Neutrophil (primary cell): ENCODE measurements at regions not wholly inside any gene's neighbourhood (a gene's known extent, or its start where the extent isn't known, plus 50 kb on each side); places are given as distances from the start of the nearest gene placed in this dataset.

Experiments
- H3K27ac ChIP-seq: fragments of 200-600 bp; sonication (generic); 2 replicates; pipeline ENCODE4 v1.5.1; 2016; ENCODE audit warnings: mild to moderate bottlenecking, moderate library complexity
- H3K27me3 ChIP-seq: fragments of 200-600 bp; sonication (generic); 2 replicates; pipeline ENCODE4 v1.6.0; 2016; ENCODE audit warnings: mild to moderate bottlenecking
- H3K36me3 ChIP-seq: fragments of 200-600 bp; sonication (generic); 2 replicates; pipeline ENCODE4 v1.5.1; 2017
- H3K4me1 ChIP-seq, 2 experiments: fragments of 200-600 bp in 1 of 2; sonication (generic) in 1 of 2; 1 replicate in 1 of 2; 2 replicates in 1 of 2; pipeline versions ENCODE4 v1.5.1 to v1.6.1; 2013 to 2016; ENCODE audit warnings: low read depth in 1 of 2, low read length in 1 of 2, mild to moderate bottlenecking in 1 of 2, moderate library complexity in 1 of 2; ENCODE audit not compliant: control insufficient read depth in 1 of 2, insufficient read depth in 1 of 2
- H3K4me3 ChIP-seq, 2 experiments: fragments of 200-600 bp in 1 of 2; sonication (generic) in 1 of 2; 1 replicate in 1 of 2; 2 replicates in 1 of 2; pipeline ENCODE4 v1.5.1; 2013 to 2016; ENCODE audit warnings: low read depth in 1 of 2, low read length in 1 of 2, mild to moderate bottlenecking in 1 of 2, moderate library complexity in 1 of 2
- H3K9me3 ChIP-seq: fragments of 200-600 bp; sonication (generic); 2 replicates; pipeline ENCODE4 v1.5.1; 2016
- TF ChIP-seq, protein P1 (sequence below): fragments of 200-600 bp; sonication (generic); IDR thresholded peaks from 2 replicates; pipeline ENCODE4 v1.5.1; 2016; ENCODE audit warnings: antibody characterized with exemption

DNA sequence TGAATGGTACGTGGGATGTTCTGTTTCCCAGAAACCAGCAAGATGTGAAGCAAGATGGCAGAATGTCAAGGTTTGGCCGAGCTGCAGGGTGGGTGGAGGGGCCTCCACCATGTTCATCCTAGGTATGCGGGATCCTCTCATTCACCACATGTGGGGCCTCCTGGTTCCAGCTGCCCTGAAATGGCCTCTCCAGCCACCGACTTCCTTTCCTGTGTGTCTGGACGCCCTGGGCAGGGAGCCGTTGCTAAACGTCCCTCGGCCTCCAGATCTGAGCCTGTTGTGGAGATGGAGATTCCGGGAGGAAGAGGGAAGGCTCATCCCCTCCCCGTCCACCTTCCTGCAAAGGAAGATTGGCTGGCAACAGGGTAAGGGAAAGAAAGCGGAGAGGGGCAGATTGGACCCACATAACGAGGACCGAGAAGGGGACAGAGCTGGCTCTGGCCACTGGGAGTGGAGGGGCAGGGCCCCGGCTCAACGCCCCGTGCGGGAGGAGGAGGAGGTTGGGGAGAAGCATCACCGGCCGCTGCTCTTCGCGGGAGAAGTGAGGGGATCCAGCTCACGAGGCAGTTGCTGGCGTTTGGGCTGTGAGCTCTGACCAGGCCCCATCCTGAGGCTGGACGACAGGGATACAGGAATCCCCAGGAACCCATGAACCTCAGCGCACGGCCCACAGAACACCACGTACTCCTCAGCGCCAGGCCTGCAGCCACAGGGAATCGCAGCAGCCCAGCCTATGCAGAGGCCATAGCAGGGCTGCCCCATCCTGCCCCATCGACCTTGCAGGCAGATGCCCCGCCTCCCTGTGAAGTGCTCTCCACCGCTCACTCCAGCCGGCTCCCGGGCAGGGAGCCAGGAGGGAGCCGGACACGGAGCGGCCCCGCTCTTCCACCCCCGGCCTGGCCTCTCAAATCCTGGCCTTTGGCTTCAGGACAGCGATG lies 98.3 kb downstream of the FOXL3 start:
- Histone ChIP-seq H3K36me3 (no peaks in the 10 kb centered on the region), H3K4me1 (no peaks in the 10 kb centered on the region), H3K27me3 (peaks cover 5% of the 10 kb centered on the region), H3K9me3 (no peaks in the 10 kb centered on the region), H3K4me3 (no peak overlapping the region), H3K27ac (no peak overlapping the region)
- TF ChIP-seq, protein P1, sequence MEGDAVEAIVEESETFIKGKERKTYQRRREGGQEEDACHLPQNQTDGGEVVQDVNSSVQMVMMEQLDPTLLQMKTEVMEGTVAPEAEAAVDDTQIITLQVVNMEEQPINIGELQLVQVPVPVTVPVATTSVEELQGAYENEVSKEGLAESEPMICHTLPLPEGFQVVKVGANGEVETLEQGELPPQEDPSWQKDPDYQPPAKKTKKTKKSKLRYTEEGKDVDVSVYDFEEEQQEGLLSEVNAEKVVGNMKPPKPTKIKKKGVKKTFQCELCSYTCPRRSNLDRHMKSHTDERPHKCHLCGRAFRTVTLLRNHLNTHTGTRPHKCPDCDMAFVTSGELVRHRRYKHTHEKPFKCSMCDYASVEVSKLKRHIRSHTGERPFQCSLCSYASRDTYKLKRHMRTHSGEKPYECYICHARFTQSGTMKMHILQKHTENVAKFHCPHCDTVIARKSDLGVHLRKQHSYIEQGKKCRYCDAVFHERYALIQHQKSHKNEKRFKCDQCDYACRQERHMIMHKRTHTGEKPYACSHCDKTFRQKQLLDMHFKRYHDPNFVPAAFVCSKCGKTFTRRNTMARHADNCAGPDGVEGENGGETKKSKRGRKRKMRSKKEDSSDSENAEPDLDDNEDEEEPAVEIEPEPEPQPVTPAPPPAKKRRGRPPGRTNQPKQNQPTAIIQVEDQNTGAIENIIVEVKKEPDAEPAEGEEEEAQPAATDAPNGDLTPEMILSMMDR, result no peak

DNA sequence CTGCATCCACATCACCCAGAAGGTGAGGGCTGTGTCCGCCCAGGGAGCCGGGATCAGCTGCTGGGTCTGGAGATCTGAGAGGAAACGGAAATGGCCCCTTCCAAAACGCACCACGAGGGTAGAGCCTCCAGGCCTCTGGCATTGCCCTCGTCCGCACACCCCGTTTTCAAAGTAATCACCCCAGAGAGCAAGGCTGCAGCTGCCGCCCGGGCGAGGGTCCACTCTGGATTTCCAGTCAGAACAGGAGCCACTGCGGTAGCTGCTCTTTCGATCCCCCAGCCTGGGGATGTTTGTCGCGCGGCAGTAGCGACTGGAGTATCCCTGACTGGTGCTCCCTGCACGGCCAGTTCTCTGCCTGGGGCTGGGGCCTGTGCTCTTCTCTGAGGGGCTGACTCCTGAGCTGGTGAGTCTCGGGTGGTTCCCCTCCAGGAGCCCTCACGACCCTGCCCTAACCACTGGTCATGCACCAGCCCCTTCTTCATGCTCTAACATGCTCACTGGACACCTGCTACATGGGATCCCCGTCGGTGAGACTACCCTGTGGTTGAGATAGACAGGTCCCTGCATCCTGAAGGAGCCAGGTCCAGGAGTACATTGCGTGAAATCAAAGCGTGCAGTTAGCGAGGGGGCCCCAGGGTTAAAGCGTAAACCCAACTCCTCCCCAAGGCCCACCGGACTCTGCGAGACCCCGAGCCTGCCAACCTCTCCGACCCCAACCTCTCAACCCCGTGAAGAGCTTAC lies 99.2 kb downstream of the FOXL3 start:
- no peaks in the 10 kb centered on the region for H3K9me3 ChIP-seq
- no peaks in the 10 kb centered on the region for H3K4me1 ChIP-seq
- TF ChIP-seq, protein P1, result no peak
- no peak overlapping the region for H3K27ac ChIP-seq
- H3K27me3 ChIP-seq, result no peaks in the 10 kb centered on the region
- no peaks in the 10 kb centered on the region for H3K36me3 ChIP-seq
- H3K4me3 ChIP-seq, result no peak overlapping the region

DNA sequence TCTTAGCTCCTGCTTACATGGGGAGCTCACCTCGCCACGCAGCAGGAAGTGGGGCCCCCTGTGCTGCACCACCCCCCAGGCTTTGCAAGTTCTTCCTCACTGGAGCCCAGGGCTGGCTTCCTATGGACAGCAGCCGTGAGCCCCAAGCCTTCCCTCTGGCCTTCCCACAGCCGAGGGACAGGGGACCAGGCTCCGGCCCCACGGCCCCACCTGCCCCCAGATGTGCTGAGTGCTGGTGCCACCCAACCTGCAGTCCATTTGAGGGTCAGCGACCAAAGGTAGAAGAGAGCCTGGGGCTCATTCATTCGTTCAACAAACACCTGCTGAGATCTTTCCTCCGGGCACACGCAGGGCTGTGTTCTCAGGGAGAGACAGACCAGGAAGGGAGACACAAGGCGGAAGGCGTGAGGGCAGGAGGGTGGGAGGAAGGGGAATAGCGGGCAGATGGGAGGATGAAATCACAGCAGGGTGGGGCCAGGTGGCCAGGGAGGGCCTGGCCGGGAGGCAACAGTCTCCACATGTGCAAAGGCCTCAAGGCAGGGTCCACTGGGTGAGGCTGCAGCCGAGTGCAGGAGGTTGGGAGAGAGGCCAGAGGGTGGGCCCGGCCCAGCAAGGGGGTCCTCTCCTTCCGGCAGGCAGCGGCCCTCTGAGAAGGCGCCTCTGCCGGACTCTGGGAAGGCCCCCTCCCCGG lies 100.1 kb downstream of the FOXL3 start:
- Histone ChIP-seq H3K4me3 (no peak overlapping the region), H3K27ac (no peak overlapping the region), H3K27me3 (no peaks in the 10 kb centered on the region), H3K9me3 (no peaks in the 10 kb centered on the region), H3K36me3 (no peaks in the 10 kb centered on the region), H3K4me1 (no peaks in the 10 kb centered on the region)
- TF ChIP-seq, protein P1, result no peak

DNA sequence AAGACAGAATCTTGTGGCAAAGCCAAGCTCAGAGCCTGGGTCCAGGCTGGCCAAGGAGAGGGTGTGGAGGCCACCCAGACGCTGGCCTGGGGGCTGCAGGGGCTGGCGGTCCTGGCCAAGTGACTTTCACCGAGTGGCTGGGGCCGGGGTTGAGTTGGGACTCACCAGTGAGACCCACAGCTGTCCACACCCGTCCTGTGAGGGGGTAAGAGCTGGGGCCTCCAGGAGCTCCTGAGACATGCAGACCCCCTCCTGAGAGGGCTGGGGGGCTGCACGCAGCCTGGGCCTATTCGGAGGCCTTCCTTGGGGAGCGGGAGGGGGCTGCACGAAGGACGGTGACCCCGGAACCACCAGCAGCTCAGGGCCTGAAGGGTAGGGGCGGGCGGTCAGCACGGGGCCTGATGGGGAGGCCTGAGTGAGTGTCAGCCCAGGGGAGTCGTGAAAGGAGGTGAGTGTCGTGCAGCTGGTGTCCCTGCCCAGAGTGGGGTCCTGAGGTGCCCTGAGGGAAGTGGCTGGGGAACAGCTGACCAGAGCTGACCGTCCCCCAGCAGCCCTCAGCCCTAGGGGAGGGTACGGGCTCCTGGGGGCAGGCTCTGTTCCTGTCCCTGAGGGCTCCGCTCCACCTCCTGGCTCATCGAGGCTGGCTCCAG lies 100.9 kb downstream of the FOXL3 start:
- Histone ChIP-seq H3K36me3 (no peaks in the 10 kb centered on the region), H3K27me3 (no peaks in the 10 kb centered on the region), H3K9me3 (no peaks in the 10 kb centered on the region), H3K27ac (no peak overlapping the region), H3K4me1 (no peaks in the 10 kb centered on the region), H3K4me3 (no peak overlapping the region)
- TF ChIP-seq, protein P1, result no peak

DNA sequence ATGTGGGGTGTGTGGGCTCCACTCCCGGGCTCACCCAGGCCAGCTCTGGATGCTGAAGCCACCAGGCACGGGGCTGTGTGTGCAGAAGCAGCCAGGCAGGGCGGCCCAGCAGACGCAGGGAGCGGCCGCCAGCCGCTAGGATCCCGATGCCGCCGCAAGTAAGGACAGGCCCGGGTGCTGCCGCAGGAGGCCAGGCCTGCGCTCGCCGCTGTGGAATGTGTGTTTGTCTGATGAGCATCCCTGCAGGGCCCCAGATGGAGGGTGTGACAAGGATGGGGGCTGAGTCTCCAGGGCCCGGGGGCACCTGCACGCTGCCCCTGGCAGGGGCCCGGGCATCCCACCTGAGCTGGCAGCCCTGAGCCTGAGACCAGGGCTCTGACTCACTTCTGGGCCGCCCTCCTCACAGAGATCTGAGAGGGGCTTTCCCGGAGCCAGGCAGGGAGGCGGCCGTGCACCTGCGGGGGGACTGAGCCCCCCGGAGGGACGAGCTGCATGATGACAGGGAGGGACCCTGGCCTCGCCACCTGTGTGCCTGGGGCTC lies 101.5 kb downstream of the FOXL3 start:
- no peak overlapping the region for H3K27ac ChIP-seq
- no peaks in the 10 kb centered on the region for H3K36me3 ChIP-seq
- no peaks in the 10 kb centered on the region for H3K27me3 ChIP-seq
- TF ChIP-seq, protein P1, result no peak
- H3K4me1 ChIP-seq, result no peaks in the 10 kb centered on the region
- H3K4me3 ChIP-seq, result no peak overlapping the region
- H3K9me3 ChIP-seq, result no peaks in the 10 kb centered on the region
